HG02610 (cell line): ENCODE measurements at regions not wholly inside any gene's neighbourhood (a gene's known extent, or its start where the extent isn't known, plus 50 kb on each side); places are given as distances from the start of the nearest gene placed in this dataset.
"Not testable (repeated sequence)": the region's sequence is repeated elsewhere in the genome, so short reads cannot be mapped to it uniquely, and the experiment has no call there.

Source experiments
- ATAC-seq: cut with Tn5 transposase; IDR thresholded peaks from one replicate; pipeline ENCODE4 v1.9.1; 2021; ENCODE audit warnings: mild to moderate bottlenecking, moderate library complexity; ENCODE audit not compliant: unreplicated experiment

- no peak for ATAC-seq
Observed at GRCh38 chr1:73104749-73105148, 822.4 kb upstream of the NEGR1 start.

DNA sequence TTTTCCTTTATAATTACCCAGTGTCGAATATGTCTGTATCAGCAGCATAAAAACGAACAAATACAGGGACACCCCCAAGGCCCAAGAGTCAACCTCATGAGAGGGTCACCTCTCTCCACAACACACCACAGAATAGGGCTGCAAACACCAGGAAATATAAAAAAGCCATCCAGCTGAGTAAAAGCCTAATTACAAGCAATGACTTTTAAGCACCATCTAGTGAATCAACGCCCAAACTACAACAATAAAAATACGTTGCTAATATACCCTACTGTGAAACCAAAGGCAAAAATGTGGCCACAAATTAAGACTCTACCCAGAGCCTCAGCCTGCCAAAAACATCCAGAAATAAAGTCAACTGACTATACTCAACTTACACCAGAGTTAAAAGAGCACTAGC is 817.9 kb upstream of the NEGR1 start:
- no peak for ATAC-seq

- no peak for ATAC-seq
Observed at GRCh38 chr1:73097917-73098316, 815.6 kb upstream of the NEGR1 start.

DNA sequence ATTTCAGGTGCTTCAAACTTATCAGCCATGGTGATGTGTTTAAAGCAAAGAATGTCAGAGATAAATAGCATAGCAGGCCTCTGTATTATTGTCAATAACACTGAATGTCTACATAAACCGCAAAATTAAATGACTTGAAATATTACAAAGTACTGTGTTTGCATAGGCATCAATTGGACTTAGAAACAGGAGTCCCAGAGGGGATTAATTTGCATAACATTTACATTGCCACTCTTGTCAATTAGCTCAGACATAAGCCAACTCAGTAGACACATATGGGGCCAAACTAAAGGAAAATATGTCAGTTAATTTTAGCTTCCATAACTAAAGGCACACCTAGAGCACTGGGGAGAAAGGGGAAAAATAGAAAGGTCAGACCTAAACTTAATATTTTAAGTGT is 814.5 kb upstream of the NEGR1 start:
- no peak for ATAC-seq

DNA sequence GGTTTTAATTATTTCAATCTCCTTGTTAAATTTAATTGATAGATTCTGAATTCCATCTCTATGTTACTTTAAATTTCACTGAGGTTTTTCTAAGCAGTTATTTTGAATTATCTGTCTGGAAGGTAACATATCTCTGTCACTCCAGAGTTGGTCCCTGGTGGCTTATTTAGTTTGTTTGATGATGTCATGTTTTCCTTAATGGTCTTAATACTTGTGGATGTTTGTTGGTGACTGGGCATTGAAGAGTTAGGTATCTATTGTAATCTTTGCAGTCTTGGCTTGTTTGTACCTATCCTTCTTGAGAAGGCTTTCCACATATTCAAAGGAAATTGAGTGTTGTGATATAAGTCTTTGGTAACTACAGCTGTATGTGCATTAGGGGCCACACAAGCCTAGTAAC is 810.0 kb upstream of the NEGR1 start:
- no peak for ATAC-seq

DNA sequence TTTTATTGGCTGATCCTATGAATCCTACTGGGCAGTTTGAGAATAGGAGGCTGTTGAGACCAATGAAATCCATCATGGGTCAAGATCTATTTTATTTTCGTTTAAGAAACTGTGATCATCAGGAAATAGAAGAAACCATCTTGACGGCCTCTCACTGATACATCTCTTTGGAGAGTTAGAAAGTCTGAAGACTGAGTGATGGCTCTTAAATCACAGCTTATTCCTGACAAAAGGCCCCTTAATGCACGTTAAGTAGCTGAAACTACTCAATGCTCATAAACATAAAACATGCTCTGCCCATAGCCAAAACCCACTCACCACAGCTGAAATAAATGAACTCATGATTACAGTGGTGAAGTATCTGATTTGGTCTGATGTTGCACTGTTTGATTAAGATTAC is 784.5 kb upstream of the NEGR1 start:
- no peak for ATAC-seq

GRCh38 chr1:73065339-73066041 is 783.2 kb upstream of the NEGR1 start:
- ATAC-seq: no peak

- no peak for ATAC-seq
Observed at GRCh38 chr1:73056826-73057225, 774.5 kb upstream of the NEGR1 start.

- ATAC-seq: no peak
Observed at GRCh38 chr1:73044241-73045036, 762.1 kb upstream of the NEGR1 start.

DNA sequence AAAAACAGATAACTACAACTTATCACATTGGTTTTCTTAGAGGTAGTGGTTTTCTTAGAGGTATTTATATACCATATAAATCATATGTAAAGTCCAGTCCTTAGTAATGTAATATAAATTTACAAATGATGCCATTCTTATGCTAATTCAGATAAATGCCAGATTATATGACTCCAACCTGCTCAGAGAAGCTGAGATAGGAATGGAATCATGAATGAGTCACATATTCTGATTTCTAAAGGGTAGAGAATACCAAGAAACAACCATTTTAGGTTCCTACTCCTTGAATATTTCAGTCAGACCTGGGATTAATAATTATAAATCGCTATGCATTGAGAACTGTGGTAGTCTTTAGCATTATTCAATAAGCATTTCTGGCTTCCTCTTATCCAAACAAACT is 760.1 kb upstream of the NEGR1 start:
- ATAC-seq: no peak

- no peak for ATAC-seq
Observed at GRCh38 chr1:73040811-73041210, 758.5 kb upstream of the NEGR1 start.

DNA sequence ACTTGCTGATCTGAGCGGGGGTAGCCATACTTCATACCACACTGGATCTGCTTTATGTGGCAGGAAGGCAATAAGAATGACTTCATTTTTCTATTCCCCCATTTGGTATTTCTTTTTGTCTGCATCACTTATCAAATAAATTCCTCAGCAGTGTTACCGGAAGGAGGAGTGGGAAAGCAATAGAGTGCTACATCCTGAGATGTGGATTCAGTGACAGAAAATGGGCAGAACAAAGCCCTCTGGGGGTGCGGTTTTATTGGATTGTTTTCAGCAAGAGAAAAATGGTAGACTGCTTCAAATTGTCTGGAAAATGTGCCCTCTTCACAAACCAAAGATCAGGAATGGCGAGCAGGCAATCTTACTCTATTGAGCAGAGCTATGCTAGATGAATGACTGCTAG is 751.9 kb upstream of the NEGR1 start:
- ATAC-seq: no peak

DNA sequence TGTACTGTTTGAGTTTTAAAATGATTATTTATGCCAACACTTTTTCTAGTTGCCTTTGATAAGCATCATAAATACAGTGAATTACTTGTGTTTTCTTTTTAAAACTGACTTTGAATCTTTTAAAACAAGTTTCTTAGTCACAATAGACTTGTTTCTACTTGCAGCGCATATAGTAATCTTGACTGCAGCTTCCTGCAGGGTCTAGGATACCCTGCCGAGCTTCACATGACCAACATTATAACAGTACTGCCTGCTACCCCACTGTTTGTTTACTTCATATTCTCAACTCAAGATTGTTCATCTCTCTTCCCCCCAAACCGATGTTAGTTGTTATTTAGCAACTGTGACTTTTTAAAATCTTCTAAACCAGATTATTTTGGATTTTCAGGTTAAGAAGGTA is 751.3 kb upstream of the NEGR1 start:
- ATAC-seq: no peak

DNA sequence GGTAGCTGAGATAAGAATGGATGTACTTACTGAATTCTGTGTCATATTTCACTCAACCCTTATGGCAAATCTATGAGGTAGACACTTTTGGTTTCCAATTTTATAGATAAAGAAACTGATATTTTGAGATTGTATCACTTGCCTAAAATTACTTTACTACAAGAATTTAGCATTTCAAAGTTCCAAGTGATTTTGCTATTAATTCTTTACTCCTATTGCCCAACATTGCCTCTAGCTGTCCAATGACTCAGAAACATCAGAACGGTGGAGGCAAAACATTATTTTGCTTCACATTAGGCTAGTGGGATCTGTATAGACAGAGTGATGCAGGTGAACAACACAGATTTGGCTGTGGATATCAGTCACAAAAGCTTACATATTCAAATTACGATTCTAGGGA is 747.2 kb upstream of the NEGR1 start:
- ATAC-seq: no peak

DNA sequence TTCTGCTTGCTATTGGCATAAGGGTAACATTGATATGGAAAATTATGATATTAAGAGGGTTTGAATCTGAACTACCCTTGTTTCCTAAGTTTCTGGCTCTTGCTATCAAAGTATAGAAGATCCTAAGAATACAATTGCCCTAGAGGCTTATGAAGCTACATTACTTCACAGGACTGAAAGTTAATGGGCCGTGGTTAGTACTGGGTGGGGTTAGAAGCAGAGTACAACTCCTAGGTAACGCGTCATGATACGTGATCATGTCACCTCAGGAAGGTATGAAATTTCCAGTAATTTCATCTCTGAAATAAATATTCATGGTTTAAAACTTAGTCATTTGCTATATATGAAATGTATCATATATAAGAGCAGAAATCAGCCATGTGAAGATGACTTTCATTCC is 743.8 kb upstream of the NEGR1 start:
- ATAC-seq: no peak

GRCh38 chr1:73009938-73010337 is 727.6 kb upstream of the NEGR1 start:
- no peak for ATAC-seq

DNA sequence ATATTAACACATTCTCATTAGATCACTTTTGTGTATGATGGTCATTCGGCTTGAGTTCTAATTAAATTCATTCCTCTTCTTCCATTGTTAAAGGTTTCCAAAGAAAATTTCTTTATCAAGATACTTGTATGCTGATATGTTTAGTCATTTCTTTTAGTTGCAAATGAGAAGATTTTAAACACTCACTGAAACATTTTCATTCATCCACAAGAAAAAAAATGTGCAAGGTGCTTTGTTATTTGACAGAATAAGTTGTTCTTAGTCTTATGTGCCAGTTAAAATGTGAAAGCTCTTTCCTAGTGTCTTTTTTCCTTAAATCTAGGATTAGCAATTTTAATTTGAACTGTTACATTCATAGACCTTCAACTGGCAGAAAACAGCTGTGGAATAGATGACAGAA is 727.0 kb upstream of the NEGR1 start:
- ATAC-seq: no peak

- ATAC-seq: no peak
Observed at GRCh38 chr1:72997624-72998023, 715.3 kb upstream of the NEGR1 start.

DNA sequence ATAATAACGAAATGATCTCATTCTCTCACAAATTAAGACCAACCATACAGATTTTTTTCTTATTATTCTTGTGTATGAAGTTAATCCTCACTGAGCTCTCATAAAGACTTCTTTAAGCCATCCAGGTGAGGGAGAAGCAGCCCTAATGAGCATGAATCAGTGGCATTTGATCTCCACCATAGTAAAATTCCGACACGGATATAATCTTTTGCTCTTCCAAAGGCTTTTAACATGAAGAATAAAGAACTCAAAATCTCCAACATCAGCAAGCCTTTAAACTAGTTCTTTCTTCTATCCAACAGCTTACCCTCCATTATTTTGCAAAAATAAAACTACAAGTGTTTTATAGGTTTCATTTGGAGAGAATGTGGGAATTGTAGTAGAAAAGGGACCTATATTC is 714.7 kb upstream of the NEGR1 start:
- no peak for ATAC-seq

DNA sequence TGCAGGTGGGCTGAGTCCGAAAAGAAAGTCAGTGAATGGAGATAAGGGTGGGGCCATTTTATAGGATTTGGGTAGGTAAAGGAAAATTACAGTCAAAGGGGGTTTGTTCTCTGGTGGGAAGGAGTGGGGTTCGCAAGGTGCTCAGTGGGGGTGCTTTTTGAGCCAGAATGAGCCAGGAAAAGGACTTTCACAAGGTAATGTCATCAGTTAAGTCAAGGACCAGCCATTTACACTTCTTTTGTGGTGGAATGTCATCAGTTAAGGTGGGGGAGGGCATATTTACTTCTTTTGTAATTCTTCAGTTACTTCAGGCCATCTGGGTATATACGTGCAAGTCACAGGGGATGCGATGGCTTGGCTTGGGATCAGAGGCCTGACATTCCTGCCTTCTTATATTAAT is 705.5 kb upstream of the NEGR1 start:
- ATAC-seq: not testable (repeated sequence)

DNA sequence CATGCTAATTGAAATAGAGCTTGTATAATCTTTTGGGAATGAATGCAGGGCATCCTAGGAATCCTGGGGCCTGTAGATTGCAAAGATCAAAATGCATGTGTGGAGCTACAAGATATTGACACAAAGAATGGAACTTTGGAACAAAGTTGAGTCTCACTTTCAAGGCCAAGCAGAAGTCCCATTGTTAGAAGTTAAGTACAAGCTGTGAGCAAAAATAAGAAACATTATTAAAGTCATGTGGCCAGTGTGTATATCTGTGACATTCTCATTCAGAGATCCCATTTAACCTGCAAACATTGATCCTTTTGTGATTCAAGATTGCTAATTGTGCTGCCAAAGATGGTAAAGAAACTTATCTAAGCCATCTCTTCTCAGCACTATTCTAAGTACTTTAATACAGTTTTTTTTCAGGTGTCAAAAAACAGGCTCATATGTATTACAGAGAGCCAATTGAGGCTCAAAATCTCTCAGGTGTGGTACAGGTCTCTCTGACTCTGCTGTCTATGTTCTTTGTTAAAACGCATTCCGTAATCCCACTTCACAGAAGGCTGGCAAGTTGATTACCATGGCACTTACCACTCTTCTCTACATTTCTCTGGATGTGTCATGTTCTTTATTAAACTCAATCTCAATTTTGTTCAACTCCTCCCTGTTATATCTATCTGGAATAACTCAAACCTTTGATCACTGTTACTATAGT is 704.4 kb upstream of the NEGR1 start:
- no peak for ATAC-seq

DNA sequence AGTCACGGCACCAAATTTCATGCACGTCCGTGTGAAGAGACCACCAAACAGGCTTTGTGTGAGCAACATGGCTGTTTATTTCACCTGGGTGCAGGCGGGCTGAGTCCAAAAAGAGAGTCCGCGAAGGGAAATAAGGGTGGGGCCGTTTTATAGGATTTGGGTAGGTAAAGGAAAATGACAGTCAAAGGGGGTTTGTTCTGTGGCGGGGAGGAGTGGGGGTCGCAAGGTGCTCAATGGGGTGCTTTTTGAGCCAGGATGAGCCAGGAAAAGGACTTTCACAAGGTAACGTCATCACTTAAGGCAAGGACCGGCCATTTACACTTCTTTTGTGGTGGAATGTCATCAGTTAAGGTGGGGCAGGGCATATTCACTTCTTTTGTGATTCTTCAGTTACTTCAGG is 702.7 kb upstream of the NEGR1 start:
- not testable (repeated sequence) for ATAC-seq
